ENCODE measurements at regions not wholly inside any gene's neighbourhood (a gene's known extent, or its start where the extent isn't known, plus 50 kb on each side); places are given as distances from the start of the nearest gene placed in this dataset.
"Not testable (repeated sequence)": the region's sequence is repeated elsewhere in the genome, so short reads cannot be mapped to it uniquely, and the experiment has no call there.

GRCh38 chr2:182548031-182548950 lies 121.5 kb upstream of the PDE1A start:
- CTCF ChIA-PET: no interaction called here
- POLR2A ChIA-PET: no interaction called here

- CTCF ChIA-PET: no interaction called here
- POLR2A ChIA-PET: no interaction called here
Measured at GRCh38 chr2:182550234-182550633, 123.4 kb upstream of the PDE1A start.

GRCh38 chr2:182552232-182552631 lies 125.4 kb upstream of the PDE1A start:
- CTCF ChIA-PET: not testable (repeated sequence)

GRCh38 chr2:182552785-182553184 lies 125.9 kb upstream of the PDE1A start:
- CTCF ChIA-PET, POLR2A ChIA-PET: not testable (repeated sequence)

More at GRCh38 chr2:182552232-182552631, 125.4 kb upstream of the PDE1A start:
- POLR2A ChIA-PET: not testable (repeated sequence)

- CTCF ChIA-PET: no interaction called here
- POLR2A ChIA-PET: no interaction called here
Measured at GRCh38 chr2:182553483-182553882, 126.6 kb upstream of the PDE1A start.

GRCh38 chr2:182554950-182555349 lies 128.1 kb upstream of the PDE1A start:
- ChIA-PET POLR2A (no interaction called here), CTCF (no interaction called here)

DNA sequence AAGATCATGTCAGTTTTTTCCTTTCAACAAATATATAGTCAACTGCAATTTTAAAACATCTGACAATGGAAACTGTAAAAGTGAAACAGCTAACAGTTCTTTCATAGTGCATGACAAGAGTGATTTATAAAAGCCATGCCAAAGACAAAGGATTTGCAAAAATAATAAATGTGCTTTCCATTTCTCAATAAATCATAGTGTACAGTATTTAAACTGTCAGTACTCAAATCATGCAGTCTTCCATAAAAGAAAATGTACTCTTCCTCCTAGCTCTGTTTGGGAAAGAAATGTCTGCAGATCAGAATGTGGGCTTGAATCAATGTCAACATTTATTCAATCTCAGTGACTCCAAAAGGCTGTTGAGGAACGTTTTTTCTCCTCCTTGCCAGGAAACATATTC lies 131.7 kb upstream of the PDE1A start:
- ChIA-PET CTCF (no interaction called here), POLR2A (no interaction called here)

- POLR2A ChIA-PET: no interaction called here
- CTCF ChIA-PET: no interaction called here
Measured at GRCh38 chr2:182559623-182560022, 132.8 kb upstream of the PDE1A start.

- POLR2A ChIA-PET: no interaction called here
- CTCF ChIA-PET: no interaction called here
Measured at GRCh38 chr2:182565911-182566567, 139.2 kb upstream of the PDE1A start.

- ChIA-PET CTCF (no interaction called here), POLR2A (no interaction called here)
Measured at GRCh38 chr2:182573553-182573952, 142.5 kb upstream of the DNAJC10 start.

GRCh38 chr2:182577816-182578215 lies 138.2 kb upstream of the DNAJC10 start:
- ChIA-PET POLR2A (no interaction called here), CTCF (no interaction called here)

- ChIA-PET POLR2A (no interaction called here), CTCF (no interaction called here)
Measured at GRCh38 chr2:182581196-182581935, 134.7 kb upstream of the DNAJC10 start.

- ChIA-PET POLR2A (no interaction called here), CTCF (no interaction called here)
Measured at GRCh38 chr2:182584462-182584861, 131.6 kb upstream of the DNAJC10 start.

DNA sequence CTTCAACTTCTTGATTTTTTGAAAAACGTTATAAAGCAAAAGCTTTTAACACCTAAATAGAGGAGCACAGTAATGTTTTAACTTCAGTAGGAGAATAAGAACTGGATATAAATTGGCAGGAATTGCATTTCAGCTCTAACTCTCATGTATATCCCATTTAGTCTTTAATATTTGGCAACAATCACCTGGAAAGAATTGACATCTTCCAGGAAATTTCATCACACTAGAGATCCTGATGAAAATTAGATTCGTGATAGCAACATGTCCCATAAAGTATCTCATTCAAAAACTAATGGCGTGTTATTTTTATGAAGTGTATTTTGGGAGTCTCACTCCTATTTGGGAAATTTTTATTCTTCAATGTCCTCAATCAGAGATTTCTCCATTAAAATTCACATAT lies 131.1 kb upstream of the DNAJC10 start:
- POLR2A ChIA-PET: no interaction called here

DNA sequence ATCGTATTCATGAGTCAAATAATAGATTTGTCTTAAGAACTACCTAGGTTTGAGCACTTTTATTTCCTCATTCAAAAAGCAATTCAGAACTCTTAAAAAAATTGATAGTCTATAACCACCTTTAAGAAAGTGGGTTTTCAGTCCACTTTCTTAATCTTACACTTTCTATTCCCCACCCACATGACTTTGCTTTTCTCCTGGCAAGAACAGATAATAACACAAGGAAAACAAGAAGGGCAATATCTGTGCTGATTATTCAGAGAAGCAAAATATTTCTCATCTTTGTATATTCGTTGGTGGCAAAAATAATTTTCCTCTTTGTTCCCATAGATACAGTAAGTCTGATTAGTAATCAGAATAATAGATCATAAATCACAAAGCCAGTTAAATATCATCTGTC lies 130.6 kb upstream of the DNAJC10 start:
- ChIA-PET POLR2A (no interaction called here), CTCF (no interaction called here)

More for the DNA sequence above, 131.1 kb upstream of the DNAJC10 start:
- CTCF ChIA-PET: no interaction called here

DNA sequence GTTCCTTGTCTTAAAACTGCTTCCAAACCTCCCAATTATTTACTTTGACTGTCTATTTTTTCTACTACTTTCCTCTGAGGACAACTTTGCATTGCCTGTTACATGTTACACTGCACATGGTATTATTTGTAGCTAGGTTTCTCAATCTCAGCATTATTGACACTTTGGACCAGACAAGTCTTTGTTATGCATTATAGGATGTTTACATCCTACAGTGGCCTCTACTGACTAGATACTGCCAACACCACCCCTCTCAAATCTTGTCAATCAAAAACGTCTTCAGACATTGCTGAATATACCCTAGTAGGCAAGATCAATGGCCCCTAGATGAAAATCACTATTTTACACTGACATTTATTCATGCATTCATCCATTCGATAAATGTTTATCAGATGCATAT lies 129.6 kb upstream of the DNAJC10 start:
- ChIA-PET CTCF (no interaction called here), POLR2A (no interaction called here)

GRCh38 chr2:182587831-182588230 lies 128.2 kb upstream of the DNAJC10 start:
- ChIA-PET CTCF (no interaction called here), POLR2A (no interaction called here)

DNA sequence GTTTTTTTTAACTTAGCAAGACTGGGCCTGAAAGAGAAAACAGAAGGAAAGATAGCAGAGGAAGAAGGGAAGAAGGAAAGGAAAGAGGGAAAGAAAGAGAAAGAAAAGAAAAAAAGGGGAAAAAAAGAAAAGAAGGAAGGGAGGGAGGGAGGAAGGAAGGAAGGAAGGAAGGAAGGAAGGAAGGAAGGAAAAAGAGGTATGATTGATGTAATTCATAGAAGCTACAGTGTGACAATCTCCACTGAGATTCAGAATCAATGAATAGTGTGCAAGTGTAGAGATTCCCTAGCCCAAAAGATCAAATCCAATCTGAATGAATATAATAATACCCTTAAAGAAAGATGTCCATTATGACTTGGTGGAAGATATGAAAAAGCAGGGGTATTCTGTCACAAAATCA lies 126.9 kb upstream of the DNAJC10 start:
- CTCF ChIA-PET: no interaction called here
- POLR2A ChIA-PET: no interaction called here

DNA sequence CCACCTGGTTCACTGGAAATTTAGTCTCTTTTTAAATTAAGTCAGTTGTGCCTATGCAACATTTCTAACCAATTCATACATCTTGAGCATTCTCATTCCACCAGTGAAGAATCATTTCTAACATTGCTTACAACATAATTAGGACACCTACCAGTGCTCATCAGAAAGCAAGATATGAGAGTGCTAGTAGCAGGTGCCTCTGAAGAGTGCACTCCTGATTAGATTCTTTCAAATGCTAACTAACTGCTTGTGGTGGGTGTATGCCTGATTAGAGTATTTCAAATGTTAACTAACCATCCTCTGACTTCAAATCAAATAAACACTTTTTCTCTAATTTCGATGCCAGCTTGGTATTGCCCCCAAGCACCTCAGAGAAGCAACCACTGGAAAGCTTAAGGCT lies 124.3 kb upstream of the DNAJC10 start:
- ChIA-PET POLR2A (no interaction called here), CTCF (no interaction called here)

GRCh38 chr2:182592691-182593393 lies 123.2 kb upstream of the DNAJC10 start:
- CTCF ChIA-PET: no interaction called here
- POLR2A ChIA-PET: no interaction called here
